ENCODE measurements at regions not wholly inside any gene's neighbourhood (a gene's known extent, or its start where the extent isn't known, plus 50 kb on each side); places are given as distances from the start of the nearest gene placed in this dataset.
A peak's percentile ranks its signal among the peaks of the same experiment; 100 is the strongest.

GRCh38 chr13:105365021-105365550 lies 1170.4 kb downstream of the EFNB2 start:
- no peak for DNase-seq (ENCODE audit: low read depth, low spot score)

- DNase-seq (ENCODE audit: low read depth, low spot score), result no peak
Measured at GRCh38 chr13:105364191-105364590, 1171.3 kb downstream of the EFNB2 start.

DNA sequence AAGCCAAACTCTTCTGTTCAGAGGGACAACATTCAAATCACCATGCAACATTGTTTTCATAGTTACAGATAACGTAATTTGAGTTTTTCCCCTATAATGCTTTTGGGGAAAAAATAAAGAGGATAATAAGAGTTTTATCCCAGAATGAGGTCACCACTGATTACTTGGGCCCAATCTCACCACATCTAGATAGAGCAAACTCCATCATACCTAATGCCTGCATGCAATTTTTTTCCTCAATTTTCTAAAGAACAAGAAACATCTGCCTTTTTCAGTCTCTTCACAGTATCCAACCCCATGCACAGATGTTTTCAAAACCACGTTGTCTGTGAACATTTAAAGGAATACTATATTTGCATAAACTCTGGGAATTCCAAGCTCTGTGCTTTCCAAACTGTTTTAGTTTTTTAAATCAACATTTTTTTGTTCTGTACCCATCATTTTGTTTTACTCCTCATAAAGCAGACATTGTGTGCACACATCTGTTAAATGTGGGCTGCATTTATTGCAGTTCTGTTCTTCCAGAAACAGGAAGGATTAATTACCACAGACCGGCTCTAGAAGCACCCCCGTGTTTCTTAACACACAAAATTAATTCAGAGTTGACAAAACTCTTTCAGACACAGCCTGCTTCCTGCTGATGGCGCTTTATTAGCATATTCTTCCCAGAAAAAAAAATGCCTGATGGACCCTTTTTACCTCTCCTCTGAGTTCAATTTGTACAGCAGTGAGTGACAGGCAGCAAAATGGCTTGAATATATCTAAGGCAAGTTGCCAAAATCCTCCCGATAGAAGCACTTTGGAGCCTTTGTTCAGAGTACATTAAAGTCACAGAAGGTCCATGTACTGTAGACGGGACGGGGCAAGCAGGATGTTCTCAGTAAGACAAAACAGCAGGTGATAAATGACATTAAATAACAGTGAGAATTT lies 1171.9 kb downstream of the EFNB2 start:
- DNase-seq (ENCODE audit: low read depth, low spot score), result no peak

- DNase-seq (ENCODE audit: low read depth, low spot score), result no peak
Measured at GRCh38 chr13:105353654-105354053, 1181.8 kb downstream of the EFNB2 start.

GRCh38 chr13:105349082-105349723 lies 1186.3 kb downstream of the EFNB2 start:
- no peak for DNase-seq (ENCODE audit: low read depth, low spot score)

DNA sequence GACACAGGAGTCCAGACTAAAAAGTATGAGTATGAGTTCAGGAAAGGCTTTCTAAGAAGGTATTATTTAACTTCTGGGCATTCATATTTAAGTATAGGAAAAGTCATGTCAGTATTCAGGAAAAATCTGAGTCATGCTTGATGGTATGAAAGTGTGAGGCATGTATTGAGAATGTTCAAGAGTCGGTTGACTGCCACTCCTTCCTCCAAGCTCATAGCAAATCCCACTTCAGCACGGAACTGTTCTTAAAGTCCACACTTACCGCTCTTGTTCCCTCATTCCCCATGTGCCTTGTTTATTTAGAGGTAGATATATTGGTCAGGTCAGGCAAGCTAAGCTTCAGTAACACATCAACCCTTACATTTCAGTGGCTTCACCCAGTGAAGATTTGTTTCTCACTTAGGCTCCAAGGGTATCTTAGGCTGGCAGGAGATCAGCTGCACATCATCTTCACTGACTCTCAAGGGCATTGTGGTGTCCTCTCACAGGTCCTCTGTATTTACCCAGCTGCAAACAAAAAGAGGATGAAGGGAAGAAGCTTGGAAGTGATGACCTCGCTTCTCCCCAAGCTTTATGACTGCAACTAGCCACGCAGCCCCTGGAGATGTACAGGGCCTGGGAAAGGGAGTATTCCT lies 1189.2 kb downstream of the EFNB2 start:
- peak; percentile 75 for DNase-seq (ENCODE audit: low read depth, low spot score)

DNA sequence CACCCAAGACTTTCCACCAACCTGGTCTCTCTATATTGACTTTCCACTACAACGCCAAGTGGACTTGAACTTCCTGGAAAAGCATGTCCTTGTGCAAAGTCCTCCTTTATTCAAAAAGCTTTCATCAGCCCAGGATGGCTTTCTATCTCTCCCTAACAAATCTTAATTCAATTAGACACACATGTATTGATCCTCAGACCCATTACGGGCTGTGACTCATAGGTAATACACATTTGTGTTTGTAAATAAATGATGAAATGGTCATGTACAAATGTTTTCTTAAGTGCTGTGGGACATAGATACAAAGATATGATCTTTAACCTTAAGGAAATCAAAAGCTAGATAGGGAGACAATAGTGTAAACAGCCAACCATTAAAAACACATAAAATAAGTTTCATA lies 1189.7 kb downstream of the EFNB2 start:
- DNase-seq (ENCODE audit: low read depth, low spot score), result no peak

DNA sequence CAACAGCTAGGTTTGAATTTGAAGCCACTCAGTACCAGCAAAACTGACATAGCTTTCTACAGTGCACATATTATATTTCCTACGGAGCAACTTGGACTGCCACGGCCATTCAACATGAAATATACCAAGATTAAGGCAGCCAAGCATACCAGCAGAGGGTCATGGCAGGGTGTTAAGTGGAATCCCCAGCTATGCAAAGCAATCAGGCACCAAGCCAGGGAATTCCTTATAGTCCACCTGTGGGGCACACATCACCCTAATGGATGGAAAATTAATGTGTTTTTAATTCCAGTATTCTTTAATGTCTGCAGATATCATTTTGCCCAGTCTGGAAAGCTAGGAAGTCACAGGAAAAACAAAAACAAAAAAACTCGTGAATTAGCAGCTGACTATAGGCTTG lies 1190.3 kb downstream of the EFNB2 start:
- DNase-seq (ENCODE audit: low read depth, low spot score), result no peak

DNA sequence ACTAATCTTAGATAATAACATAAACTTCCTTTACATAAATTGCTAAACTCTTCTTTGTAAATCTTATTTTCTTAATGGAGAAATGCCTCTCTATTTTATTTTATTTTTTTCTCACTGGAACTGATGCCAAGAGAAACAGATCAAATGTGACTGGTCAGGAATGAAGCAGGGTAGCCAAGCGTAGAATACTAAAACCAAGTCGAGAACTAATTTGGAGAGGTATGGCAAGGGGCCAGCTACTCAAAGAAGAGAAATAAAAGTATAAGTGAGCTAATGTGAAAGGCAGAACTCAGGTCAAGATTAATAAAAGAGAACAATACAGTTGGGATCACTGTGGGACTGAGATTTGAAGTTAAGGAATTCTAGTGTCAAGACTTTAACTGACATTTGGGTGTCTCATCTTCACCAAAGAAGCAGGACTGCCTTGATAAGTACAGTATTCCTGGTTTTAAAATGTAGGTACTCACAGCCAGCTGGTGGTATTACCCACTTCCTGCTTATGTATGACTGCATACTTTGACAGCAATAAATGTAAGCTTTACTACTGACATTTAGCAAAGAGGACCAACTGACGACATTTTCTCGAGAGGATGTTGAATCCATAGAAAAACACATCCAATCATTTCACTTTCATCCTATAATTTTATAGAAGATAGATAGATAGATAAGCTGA lies 1192.2 kb downstream of the EFNB2 start:
- peak; percentile 27 for DNase-seq (ENCODE audit: low read depth, low spot score)

DNA sequence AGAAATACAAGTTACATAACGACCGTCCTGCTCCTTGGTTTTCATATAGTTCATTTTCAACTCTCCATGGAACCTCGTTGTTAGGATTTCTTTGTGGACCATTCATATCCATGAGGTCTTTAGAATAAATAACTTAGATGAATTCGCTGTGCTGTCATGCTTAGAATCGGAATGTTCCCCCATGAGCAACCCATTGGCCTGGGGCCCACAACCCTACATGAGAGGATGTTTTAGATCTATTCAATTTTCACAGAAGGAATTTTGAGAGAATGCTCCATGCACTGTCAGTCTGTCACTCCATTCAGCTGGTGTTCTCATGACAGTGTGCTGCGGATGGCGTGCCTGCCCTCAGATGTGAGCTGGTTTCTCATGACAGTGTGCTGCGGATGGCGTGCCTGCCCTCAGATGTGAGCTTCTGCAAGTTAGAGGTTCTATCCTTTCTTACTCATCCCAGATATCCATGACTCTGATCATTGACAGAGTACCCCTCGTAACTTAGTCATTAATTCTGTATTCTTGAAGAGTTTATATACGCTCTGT lies 1193.1 kb downstream of the EFNB2 start:
- no peak for DNase-seq (ENCODE audit: low read depth, low spot score)

DNA sequence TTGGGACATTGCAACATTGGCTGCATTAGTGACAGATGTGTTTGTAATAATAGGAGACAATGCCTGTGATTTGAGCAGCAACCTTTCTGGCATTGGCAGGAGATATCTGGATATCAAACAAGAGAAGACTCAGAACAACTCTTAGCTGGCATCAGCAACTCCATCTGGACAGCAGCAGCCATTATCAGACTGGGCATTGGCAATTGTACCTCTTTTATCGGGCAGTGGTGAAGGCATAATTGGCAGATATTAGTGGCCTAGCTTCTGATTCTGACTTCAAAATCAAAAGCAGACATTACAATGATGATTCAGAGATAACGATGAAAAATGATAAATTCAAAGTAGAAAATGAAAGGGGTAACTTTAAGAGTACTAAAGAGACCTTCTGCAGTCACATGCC lies 1193.7 kb downstream of the EFNB2 start:
- DNase-seq (ENCODE audit: low read depth, low spot score), result no peak

DNA sequence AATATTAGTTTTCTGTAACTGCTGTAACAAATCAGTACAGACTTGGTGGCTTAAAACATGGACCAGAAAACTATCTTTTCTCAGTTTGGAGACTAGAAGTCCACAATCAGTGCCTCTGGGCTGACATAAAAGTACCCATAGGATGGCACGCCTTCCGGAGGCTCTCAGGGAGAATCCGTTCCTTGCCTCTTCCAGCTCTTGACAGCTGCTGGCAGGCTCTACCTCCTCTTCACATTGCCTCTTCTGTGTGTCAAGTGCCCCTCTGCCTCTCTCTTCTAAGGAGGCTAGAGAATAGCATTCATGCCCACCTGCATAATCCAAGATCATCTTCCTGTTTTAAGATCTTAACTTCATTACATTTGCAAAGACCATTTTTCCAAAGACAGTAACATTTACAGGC lies 1194.2 kb downstream of the EFNB2 start:
- DNase-seq (ENCODE audit: low read depth, low spot score), result no peak

GRCh38 chr13:105340061-105340606 lies 1195.3 kb downstream of the EFNB2 start:
- DNase-seq (ENCODE audit: low read depth, low spot score), result no peak

DNA sequence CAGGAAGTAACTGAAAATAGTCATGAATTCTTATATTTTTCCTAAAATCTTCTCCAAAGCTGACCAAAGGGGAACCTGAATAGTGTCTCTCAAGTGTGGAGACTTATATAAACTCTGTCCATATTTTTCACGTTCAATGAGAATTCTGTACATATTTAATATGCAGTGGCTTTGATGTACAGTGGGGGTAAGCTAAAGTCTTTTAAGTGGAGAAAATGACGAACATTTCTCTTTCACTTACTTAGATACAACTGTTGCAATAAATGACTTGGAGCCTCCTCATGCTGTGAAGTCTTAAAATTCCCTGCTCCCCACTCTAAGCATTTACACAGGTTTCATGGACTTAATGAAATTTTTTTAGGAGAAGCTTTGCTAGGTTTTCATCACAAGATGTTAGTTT lies 1196.7 kb downstream of the EFNB2 start:
- no peak for DNase-seq (ENCODE audit: low read depth, low spot score)

GRCh38 chr13:105338006-105338405 lies 1197.5 kb downstream of the EFNB2 start:
- no peak for DNase-seq (ENCODE audit: low read depth, low spot score)

DNA sequence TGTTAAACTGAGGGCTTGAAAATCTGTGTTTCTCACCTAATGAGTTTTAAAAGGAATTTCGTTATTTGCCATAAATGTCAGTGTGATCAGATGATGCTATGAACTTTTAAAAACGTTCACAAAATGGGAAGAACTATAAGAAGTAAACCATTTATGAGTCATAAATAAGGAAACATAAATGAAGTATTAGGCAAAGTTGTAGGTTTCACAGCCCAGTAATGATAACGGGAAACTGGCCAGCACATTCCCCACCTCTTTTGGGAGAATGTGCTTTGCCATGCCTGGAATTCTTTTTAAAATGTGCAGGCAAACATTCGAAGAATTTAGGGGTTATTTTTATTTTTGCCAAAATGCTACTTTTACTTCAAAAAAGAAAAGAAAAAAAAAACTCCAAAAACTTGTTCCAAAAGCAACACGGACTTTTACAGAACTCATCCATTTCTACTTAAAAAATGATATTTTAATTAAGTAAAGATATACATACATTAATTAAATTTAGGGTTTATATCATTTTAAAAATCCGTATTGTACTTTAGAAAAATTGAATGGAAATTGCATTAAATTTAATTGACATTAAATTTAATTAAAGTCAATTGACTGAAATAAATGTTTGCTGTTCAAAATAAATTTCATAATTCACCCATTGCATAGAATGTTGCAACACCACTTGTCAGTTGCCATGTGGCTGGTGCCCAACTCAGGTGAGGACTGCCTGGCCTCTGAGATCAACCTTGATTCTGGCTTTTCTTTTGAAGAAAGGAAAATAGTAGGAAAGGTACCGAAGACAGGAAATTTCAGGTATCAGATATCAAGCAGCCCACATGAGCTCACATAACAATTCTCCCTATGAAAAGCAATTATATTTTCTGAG lies 1198.5 kb downstream of the EFNB2 start:
- no peak for DNase-seq (ENCODE audit: low read depth, low spot score)

GRCh38 chr13:105334211-105334610 lies 1201.3 kb downstream of the EFNB2 start:
- no peak for DNase-seq (ENCODE audit: low read depth, low spot score)

- DNase-seq (ENCODE audit: low read depth, low spot score), result no peak
Measured at GRCh38 chr13:105333416-105333815, 1202.0 kb downstream of the EFNB2 start.

- DNase-seq (ENCODE audit: low read depth, low spot score), result no peak
Measured at GRCh38 chr13:105329359-105329758, 1206.1 kb downstream of the EFNB2 start.

DNA sequence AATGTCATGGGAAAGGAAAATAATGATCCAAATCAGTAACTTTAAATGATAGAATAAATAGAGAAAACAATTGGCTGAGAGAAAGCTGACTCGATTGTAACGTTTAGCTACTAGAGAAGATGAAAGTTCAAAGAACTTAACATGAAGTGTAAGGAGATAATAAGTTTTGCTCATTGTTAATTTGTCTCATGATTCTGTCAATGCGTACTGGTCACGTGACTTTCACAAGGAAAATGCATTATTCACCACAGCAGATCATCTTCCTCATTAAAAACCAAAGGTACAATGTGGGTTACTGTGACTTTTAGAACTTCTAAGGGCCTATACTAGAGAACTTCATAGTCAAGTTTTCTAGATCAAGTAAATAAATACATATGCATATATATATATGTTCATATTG lies 1207.2 kb downstream of the EFNB2 start:
- no peak for DNase-seq (ENCODE audit: low read depth, low spot score)

All from brain pericyte (primary cell).